ENCODE measurements at regions not wholly inside any gene's neighbourhood (a gene's known extent, or its start where the extent isn't known, plus 50 kb on each side); places are given as distances from the start of the nearest gene placed in this dataset.

GRCh38 chr2:139850254-139850890 lies 1070.2 kb upstream of the NXPH2 start:
- TF ChIP-seq CTCF (IDR thresholded peaks at IDR 0.05): no peak
- H3K27me3 Mint-ChIP-seq (ENCODE audit: unreplicated experiment): no peaks in the 10 kb centered on the region
- no peaks in the 10 kb centered on the region for H3K4me1 Mint-ChIP-seq (ENCODE audit: unreplicated experiment)
- no peak overlapping the region for H3K27ac Mint-ChIP-seq (ENCODE audit: unreplicated experiment)
- no peaks in the 10 kb centered on the region for H3K36me3 Mint-ChIP-seq (ENCODE audit: unreplicated experiment)
- no peaks in the 10 kb centered on the region for H3K9me3 Mint-ChIP-seq (ENCODE audit: unreplicated experiment)
- no peak for DNase-seq (ENCODE audit: extremely low spot score, unreplicated experiment)
- no peak overlapping the region for H3K4me3 Mint-ChIP-seq (ENCODE audit: unreplicated experiment)

- peaks cover 2% of the 10 kb centered on the region for H3K27me3 Mint-ChIP-seq (ENCODE audit: unreplicated experiment)
- no peaks in the 10 kb centered on the region for H3K36me3 Mint-ChIP-seq (ENCODE audit: unreplicated experiment)
- no peak for DNase-seq (ENCODE audit: extremely low spot score, unreplicated experiment)
- no peaks in the 10 kb centered on the region for H3K4me1 Mint-ChIP-seq (ENCODE audit: unreplicated experiment)
- TF ChIP-seq CTCF (IDR thresholded peaks at IDR 0.05): no peak
- no peak overlapping the region for H3K4me3 Mint-ChIP-seq (ENCODE audit: unreplicated experiment)
- H3K27ac Mint-ChIP-seq (ENCODE audit: unreplicated experiment): no peak overlapping the region
- peaks cover 16% of the 10 kb centered on the region for H3K9me3 Mint-ChIP-seq (ENCODE audit: unreplicated experiment)
Observed at GRCh38 chr2:139836769-139837168, 1056.6 kb upstream of the NXPH2 start.

- Mint-ChIP-seq H3K36me3 (ENCODE audit: unreplicated experiment) (no peaks in the 10 kb centered on the region), H3K4me1 (ENCODE audit: unreplicated experiment) (no peaks in the 10 kb centered on the region), H3K27ac (ENCODE audit: unreplicated experiment) (no peak overlapping the region), H3K27me3 (ENCODE audit: unreplicated experiment) (peaks cover 2% of the 10 kb centered on the region), H3K4me3 (ENCODE audit: unreplicated experiment) (no peak overlapping the region), H3K9me3 (ENCODE audit: unreplicated experiment) (no peaks in the 10 kb centered on the region)
- no peak for TF ChIP-seq CTCF (IDR thresholded peaks at IDR 0.05)
- DNase-seq (ENCODE audit: extremely low spot score, unreplicated experiment): no peak
Observed at GRCh38 chr2:139835101-139835500, 1054.9 kb upstream of the NXPH2 start.

GRCh38 chr2:139828011-139828410 lies 1047.8 kb upstream of the NXPH2 start:
- no peaks in the 10 kb centered on the region for H3K36me3 Mint-ChIP-seq (ENCODE audit: unreplicated experiment)
- H3K9me3 Mint-ChIP-seq (ENCODE audit: unreplicated experiment): no peaks in the 10 kb centered on the region
- DNase-seq (ENCODE audit: extremely low spot score, unreplicated experiment): no peak
- no peak overlapping the region for H3K27ac Mint-ChIP-seq (ENCODE audit: unreplicated experiment)
- peaks cover 2% of the 10 kb centered on the region for H3K27me3 Mint-ChIP-seq (ENCODE audit: unreplicated experiment)
- no peak for TF ChIP-seq CTCF (IDR thresholded peaks at IDR 0.05)
- H3K4me1 Mint-ChIP-seq (ENCODE audit: unreplicated experiment): no peaks in the 10 kb centered on the region
- no peak overlapping the region for H3K4me3 Mint-ChIP-seq (ENCODE audit: unreplicated experiment)

GRCh38 chr2:139825726-139826125 lies 1045.5 kb upstream of the NXPH2 start:
- peaks cover 8% of the 10 kb centered on the region for H3K9me3 Mint-ChIP-seq (ENCODE audit: unreplicated experiment)
- no peaks in the 10 kb centered on the region for H3K36me3 Mint-ChIP-seq (ENCODE audit: unreplicated experiment)
- H3K4me3 Mint-ChIP-seq (ENCODE audit: unreplicated experiment): no peak overlapping the region

More at GRCh38 chr2:139825726-139826125, 1045.5 kb upstream of the NXPH2 start:
- no peak for DNase-seq (ENCODE audit: extremely low spot score, unreplicated experiment)
- H3K27ac Mint-ChIP-seq (ENCODE audit: unreplicated experiment): no peak overlapping the region
- TF ChIP-seq CTCF (IDR thresholded peaks at IDR 0.05): no peak
- H3K27me3 Mint-ChIP-seq (ENCODE audit: unreplicated experiment): peaks cover 2% of the 10 kb centered on the region
- H3K4me1 Mint-ChIP-seq (ENCODE audit: unreplicated experiment): no peaks in the 10 kb centered on the region
